ENCODE measurements at regions not wholly inside any gene's neighbourhood (a gene's known extent, or its start where the extent isn't known, plus 50 kb on each side); places are given as distances from the start of the nearest gene placed in this dataset.

GRCh38 chr20:59468831-59469230, 135.5 kb upstream of the PHACTR3 start:
- no peak overlapping the region for H2BK20ac ChIP-seq (ENCODE audit: low read depth, low read length)
- POLR2A ChIA-PET (ENCODE audit: unreplicated experiment) = no interaction called here
- ATAC-seq (ENCODE audit: low read depth) (no peak), DNase-seq (no peak)
- no peaks in the 10 kb centered on the region for H3K27me3 ChIP-seq (ENCODE audit: control insufficient read depth, insufficient read depth, low read length)
- WGBS, 2 experiments (ENCODE audit: extremely low coverage in 2 of 2, insufficient read length in 1 of 2) = no CpG with 5 or more reads among the region's 5 CpGs
- CTCF ChIA-PET = no interaction called here
- H3K27ac ChIP-seq (ENCODE audit: insufficient read depth, low read length) = no peak overlapping the region
- no peak for TF ChIP-seq RFX5 (IDR thresholded peaks at IDR 0.05; ENCODE audit: low read depth, low read length)
- TF ChIP-seq POLR2A (IDR thresholded peaks at IDR 0.05; ENCODE audit: low read depth, low read length) = no peak
- TF ChIP-seq CTCF (conservative IDR thresholded peaks at IDR 0.05; ENCODE audit: low read depth, low read length) = no peak
- TF ChIP-seq RCOR1 (IDR thresholded peaks at IDR 0.05; ENCODE audit: insufficient replicate concordance, low read length) = no peak
- no peak for TF ChIP-seq CHD1 (IDR thresholded peaks at IDR 0.05; ENCODE audit: low read depth, low read length)
- TF ChIP-seq BHLHE40 (IDR thresholded peaks at IDR 0.05; ENCODE audit: low read depth, low read length) = no peak
- TF ChIP-seq SMC3 (IDR thresholded peaks at IDR 0.05; ENCODE audit: low read depth, low read length) = no peak
- TF ChIP-seq MAFK (IDR thresholded peaks at IDR 0.05; ENCODE audit: low read depth, low read length) = no peak
- TF ChIP-seq CEBPB (IDR thresholded peaks at IDR 0.05; ENCODE audit: low read depth, low read length) = no peak
- TF ChIP-seq FOS (IDR thresholded peaks at IDR 0.05; ENCODE audit: low read depth, low read length) = no peak
- TF ChIP-seq ELK1 (IDR thresholded peaks at IDR 0.05; ENCODE audit: borderline replicate concordance, low read depth, low read length) = no peak
- TF ChIP-seq NFE2L2 (IDR thresholded peaks at IDR 0.05; ENCODE audit: low read depth, low read length) = no peak
- TF ChIP-seq USF2 (IDR thresholded peaks at IDR 0.05; ENCODE audit: low read depth, low read length) = no peak
- TF ChIP-seq RAD21 (IDR thresholded peaks at IDR 0.05; ENCODE audit: low read length) = no peak
- no peak for TF ChIP-seq MXI1 (IDR thresholded peaks at IDR 0.05; ENCODE audit: borderline replicate concordance, low read depth, low read length)
- H2BK15ac ChIP-seq (ENCODE audit: low read depth, low read length) = no peak overlapping the region
- H4K8ac ChIP-seq (ENCODE audit: low read depth in 2 of 2, low read length in 2 of 2) = no peak overlapping the region
- H3K23ac ChIP-seq (ENCODE audit: low read depth, low read length) = no peak overlapping the region
- H3K9me3 ChIP-seq (ENCODE audit: control insufficient read depth, insufficient read depth, low read length) = no peaks in the 10 kb centered on the region
- dilution Hi-C loops (cut with HindIII; ENCODE audit: low sequenced_read_pairs, unreplicated experiment) = no loop called here
- no peak overlapping the region for H3K56ac ChIP-seq (ENCODE audit: extremely low read depth, insufficient read depth, low read length)
- no peak overlapping the region for H2BK120ac ChIP-seq (ENCODE audit: low read depth, low read length)
- no peak overlapping the region for H2AK5ac ChIP-seq (ENCODE audit: low read depth, low read length)
- H4K91ac ChIP-seq (ENCODE audit: insufficient read depth, low read depth, low read length) = no peak overlapping the region
- no peak overlapping the region for H2AK9ac ChIP-seq (replicated peaks; ENCODE audit: low read depth, low read length, poor library complexity)
- in situ Hi-C loops (cut with MboI; ENCODE audit: low sequenced_read_pairs) = no loop called here
- no peak overlapping the region for H3K14ac ChIP-seq (replicated peaks; ENCODE audit: low read depth, low read length)
- no peak overlapping the region for H2AFZ ChIP-seq (replicated peaks; ENCODE audit: low read length, poor library complexity)
- no peak overlapping the region for H4K5ac ChIP-seq (ENCODE audit: low read depth, low read length)
- H3K36me3 ChIP-seq (ENCODE audit: control insufficient read depth, insufficient read depth, low read length) = no peaks in the 10 kb centered on the region
- H3K79me1 ChIP-seq (ENCODE audit: low read depth in 1 of 2, low read length in 2 of 2) = no peaks in the 10 kb centered on the region
- H3K4ac ChIP-seq (ENCODE audit: low read depth, low read length) = no peak overlapping the region
- no peak overlapping the region for H3K18ac ChIP-seq (ENCODE audit: low read depth, low read length)
- H3K9me1 ChIP-seq (ENCODE audit: insufficient read depth, low read length) = no peaks in the 10 kb centered on the region
- no peak overlapping the region for H3K4me2 ChIP-seq (ENCODE audit: low read depth, low read length)
- BruUV-seq (replicated peaks) = no TSS peak
- H3K4me1 ChIP-seq (ENCODE audit: control insufficient read depth, insufficient read depth, low read length) = no peaks in the 10 kb centered on the region
- intact Hi-C loops (cut with micrococcal nuclease) = no loop called here
- no peak overlapping the region for H3K4me3 ChIP-seq (ENCODE audit: insufficient read depth, low read depth, low read length)
- H2BK5ac ChIP-seq (ENCODE audit: low read depth, low read length, poor library complexity, severe bottlenecking) = no peak overlapping the region
- no peak overlapping the region for H3K9ac ChIP-seq (ENCODE audit: low read depth, low read length)
- H4K20me1 ChIP-seq (ENCODE audit: insufficient read depth, low read length) = no peaks in the 10 kb centered on the region
